ENCODE measurements at regions not wholly inside any gene's neighbourhood (a gene's known extent, or its start where the extent isn't known, plus 50 kb on each side); places are given as distances from the start of the nearest gene placed in this dataset.

DNA sequence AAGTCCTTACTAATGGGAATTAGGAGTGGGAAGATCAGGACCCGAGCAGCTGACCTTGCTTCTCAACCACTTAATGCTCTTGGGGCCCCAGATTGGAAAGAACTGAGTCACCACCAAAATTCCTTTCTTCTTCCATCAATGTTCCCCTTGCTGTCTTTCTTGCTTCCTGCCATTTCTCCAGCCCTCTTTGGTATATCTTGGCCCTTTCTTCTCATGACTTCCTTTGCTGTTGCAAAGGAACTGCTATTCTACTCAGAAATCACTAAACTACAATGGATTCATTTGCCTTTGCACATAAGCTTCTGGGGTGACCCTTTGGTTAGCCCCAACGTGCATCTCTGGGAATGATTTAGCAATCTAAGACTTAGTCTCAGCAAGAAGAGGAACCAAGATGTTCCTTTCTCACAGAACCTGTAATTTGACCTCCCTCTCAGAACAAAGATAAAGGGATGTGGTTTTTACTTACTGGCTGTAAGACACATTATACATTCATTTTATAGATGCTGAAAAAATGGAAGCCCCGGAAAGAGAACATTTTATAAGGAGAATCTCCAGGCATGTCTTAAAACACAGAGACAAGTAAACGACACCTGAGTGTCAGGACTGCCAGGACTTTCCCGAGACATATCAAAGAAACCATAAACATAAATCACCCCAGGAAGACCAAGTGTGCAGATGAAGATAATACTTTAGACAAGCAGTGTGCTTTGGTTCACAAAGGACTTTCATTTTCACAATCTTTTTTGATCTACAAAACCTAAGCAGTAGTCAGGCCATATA lies 99.0 kb upstream of the TNFAIP3 start (continued):
- TF ChIP-seq ZNF592 (IDR thresholded peaks at IDR 0.05) (peak; percentile 63), SIX5 (IDR thresholded peaks at IDR 0.05; ENCODE audit: low read depth, low read length, severe bottlenecking) (no peak), ZNF622 (IDR thresholded peaks at IDR 0.05) (no peak), ASH2L (IDR thresholded peaks at IDR 0.05; ENCODE audit: borderline replicate concordance, low read depth) (peak; percentile 56; the same call in 1 of the 2 replicates), EZH2 (IDR thresholded peaks at IDR 0.05; ENCODE audit: borderline replicate concordance, control insufficient read depth, low read depth, low read length) (no peak), GABPA (IDR thresholded peaks at IDR 0.05; ENCODE audit: low read depth) (no peak), ATF3 (IDR thresholded peaks at IDR 0.05; ENCODE audit: borderline replicate concordance, extremely low read depth, low read depth, low read length) (no peak), ZZZ3 (IDR thresholded peaks at IDR 0.05; ENCODE audit: control insufficient read depth, insufficient read length, low read depth) (no peak), BCL11A (IDR thresholded peaks at IDR 0.05; ENCODE audit: low read depth, low read length) (no peak; the same call in 1 of the 2 replicates), HDAC6 (IDR thresholded peaks at IDR 0.05; ENCODE audit: unreplicated experiment) (no peak), ZBTB33 (IDR thresholded peaks at IDR 0.05) (no peak), ZBED1 (IDR thresholded peaks at IDR 0.05; ENCODE audit: borderline replicate concordance) (no peak), KAT2A (conservative IDR thresholded peaks at IDR 0.05; ENCODE audit: control insufficient read depth, low read depth, low read length) (no peak), POLR2AphosphoS5 (IDR thresholded peaks at IDR 0.05; ENCODE audit: low read length) (no peak), BMI1 (IDR thresholded peaks at IDR 0.05; ENCODE audit: borderline replicate concordance) (no peak), TARDBP (IDR thresholded peaks at IDR 0.05; ENCODE audit: borderline replicate concordance) (no peak), ZNF384 (IDR thresholded peaks at IDR 0.05; ENCODE audit: borderline replicate concordance, low read depth, low read length) (no peak), PBX3 (IDR thresholded peaks at IDR 0.05; ENCODE audit: insufficient replicate concordance, low read depth, low read length) (no peak)
- TF ChIP-seq, protein P1, sequence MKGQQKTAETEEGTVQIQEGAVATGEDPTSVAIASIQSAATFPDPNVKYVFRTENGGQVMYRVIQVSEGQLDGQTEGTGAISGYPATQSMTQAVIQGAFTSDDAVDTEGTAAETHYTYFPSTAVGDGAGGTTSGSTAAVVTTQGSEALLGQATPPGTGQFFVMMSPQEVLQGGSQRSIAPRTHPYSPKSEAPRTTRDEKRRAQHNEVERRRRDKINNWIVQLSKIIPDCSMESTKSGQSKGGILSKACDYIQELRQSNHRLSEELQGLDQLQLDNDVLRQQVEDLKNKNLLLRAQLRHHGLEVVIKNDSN (IDR thresholded peaks at IDR 0.05; ENCODE audit: borderline replicate concordance, extremely low read length, insufficient read depth, low read depth, low read length): no peak
